ENCODE measurements at regions not wholly inside any gene's neighbourhood (a gene's known extent, or its start where the extent isn't known, plus 50 kb on each side); places are given as distances from the start of the nearest gene placed in this dataset.

DNA sequence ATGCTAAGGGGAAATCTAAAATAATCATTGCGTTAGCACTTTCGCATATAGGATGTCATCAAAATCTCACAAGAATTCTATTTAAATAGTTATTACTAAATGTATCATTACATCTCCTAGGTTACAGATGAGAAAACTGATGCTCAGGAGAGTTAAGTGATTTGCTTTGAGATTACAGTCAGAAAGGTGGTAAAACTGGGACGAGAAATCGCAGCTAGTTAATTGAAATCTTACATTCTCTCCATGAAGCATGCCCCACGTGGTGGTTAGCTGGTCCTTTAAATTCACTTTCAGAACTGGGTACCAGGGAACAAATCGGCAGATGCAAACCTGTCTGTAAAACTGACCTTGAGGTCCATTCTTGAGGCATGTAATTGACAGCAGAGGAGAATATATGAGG is 71.8 kb upstream of the PLEKHG7 start:
- DNase-seq (ENCODE audit: insufficient read length, low spot score, missing footprints) = no peak
- no peaks in the 10 kb centered on the region for H3K9me3 ChIP-seq (ENCODE audit: low read depth, low read length)
- H3K4me1 ChIP-seq (ENCODE audit: insufficient read depth, low read length) = peaks cover 18% of the 10 kb centered on the region
- H4K20me1 ChIP-seq (ENCODE audit: insufficient read depth, low read length) = no peaks in the 10 kb centered on the region
- H3K4me3 ChIP-seq (ENCODE audit: insufficient read depth, low read length) = no peak overlapping the region
- no peak overlapping the region for H3K27ac ChIP-seq (ENCODE audit: low read depth, low read length)
- H3K4me2 ChIP-seq (ENCODE audit: insufficient read depth, low read length) = no peak overlapping the region
- TF ChIP-seq, protein P1, sequence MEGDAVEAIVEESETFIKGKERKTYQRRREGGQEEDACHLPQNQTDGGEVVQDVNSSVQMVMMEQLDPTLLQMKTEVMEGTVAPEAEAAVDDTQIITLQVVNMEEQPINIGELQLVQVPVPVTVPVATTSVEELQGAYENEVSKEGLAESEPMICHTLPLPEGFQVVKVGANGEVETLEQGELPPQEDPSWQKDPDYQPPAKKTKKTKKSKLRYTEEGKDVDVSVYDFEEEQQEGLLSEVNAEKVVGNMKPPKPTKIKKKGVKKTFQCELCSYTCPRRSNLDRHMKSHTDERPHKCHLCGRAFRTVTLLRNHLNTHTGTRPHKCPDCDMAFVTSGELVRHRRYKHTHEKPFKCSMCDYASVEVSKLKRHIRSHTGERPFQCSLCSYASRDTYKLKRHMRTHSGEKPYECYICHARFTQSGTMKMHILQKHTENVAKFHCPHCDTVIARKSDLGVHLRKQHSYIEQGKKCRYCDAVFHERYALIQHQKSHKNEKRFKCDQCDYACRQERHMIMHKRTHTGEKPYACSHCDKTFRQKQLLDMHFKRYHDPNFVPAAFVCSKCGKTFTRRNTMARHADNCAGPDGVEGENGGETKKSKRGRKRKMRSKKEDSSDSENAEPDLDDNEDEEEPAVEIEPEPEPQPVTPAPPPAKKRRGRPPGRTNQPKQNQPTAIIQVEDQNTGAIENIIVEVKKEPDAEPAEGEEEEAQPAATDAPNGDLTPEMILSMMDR (IDR thresholded peaks at IDR 0.05; ENCODE audit: extremely low read depth, low read depth, low read length) = no peak
- no peak overlapping the region for H2AFZ ChIP-seq (ENCODE audit: low read length)
- no peaks in the 10 kb centered on the region for H3K79me2 ChIP-seq (ENCODE audit: insufficient read depth, low read length)
- no peaks in the 10 kb centered on the region for H3K27me3 ChIP-seq (ENCODE audit: insufficient read depth, low read length)
- H3K36me3 ChIP-seq (ENCODE audit: insufficient read depth, low read length) = no peaks in the 10 kb centered on the region

DNA sequence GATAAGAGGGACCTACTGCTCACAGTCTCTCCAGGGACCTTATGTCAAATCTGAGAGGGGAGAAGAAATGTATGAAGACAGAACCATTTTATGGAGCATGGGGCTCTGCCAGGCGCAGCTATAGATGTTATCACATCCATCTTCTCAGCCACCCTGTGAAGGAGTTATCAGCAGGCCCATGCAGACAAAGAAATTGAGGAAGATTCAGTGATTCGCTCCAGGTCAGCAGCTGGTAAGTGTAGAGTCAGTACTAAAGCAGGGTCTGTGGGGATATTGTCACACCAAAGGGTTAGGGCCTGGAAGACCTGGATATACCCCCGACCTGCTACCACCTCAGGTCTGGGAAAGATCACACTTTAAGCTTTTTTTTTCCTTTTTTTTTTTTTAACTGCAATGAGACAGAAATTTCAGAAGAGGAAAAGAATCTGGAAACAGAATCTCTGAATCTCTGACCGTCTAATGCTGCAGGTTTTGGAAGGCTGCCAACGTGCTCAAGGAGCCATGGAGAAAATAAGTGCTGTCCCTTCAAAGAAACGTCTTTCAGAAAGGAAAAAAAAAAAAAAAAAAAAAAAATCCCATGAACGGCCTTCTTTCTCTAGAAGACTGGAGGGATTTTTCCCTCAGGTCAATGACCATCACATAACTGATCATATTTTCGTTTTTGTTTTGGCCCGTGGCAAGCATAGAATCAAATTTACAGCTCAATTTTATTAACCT is 73.3 kb upstream of the PLEKHG7 start:
- no peak for DNase-seq (ENCODE audit: insufficient read length, low spot score, missing footprints)
- TF ChIP-seq, protein P1 (IDR thresholded peaks at IDR 0.05; ENCODE audit: extremely low read depth, low read depth, low read length) = no peak
- H3K36me3 ChIP-seq (ENCODE audit: insufficient read depth, low read length) = no peaks in the 10 kb centered on the region
- peak overlapping the region; percentile 15 for H2AFZ ChIP-seq (ENCODE audit: low read length)
- H4K20me1 ChIP-seq (ENCODE audit: insufficient read depth, low read length) = no peaks in the 10 kb centered on the region
- H3K9me3 ChIP-seq (ENCODE audit: low read depth, low read length) = no peaks in the 10 kb centered on the region
- no peak overlapping the region for H3K4me3 ChIP-seq (ENCODE audit: insufficient read depth, low read length)
- H3K4me1 ChIP-seq (ENCODE audit: insufficient read depth, low read length) = peaks cover 24% of the 10 kb centered on the region
- no peaks in the 10 kb centered on the region for H3K79me2 ChIP-seq (ENCODE audit: insufficient read depth, low read length)
- H3K4me2 ChIP-seq (ENCODE audit: insufficient read depth, low read length) = no peak overlapping the region
- H3K27ac ChIP-seq (ENCODE audit: low read depth, low read length) = no peak overlapping the region
- no peaks in the 10 kb centered on the region for H3K27me3 ChIP-seq (ENCODE audit: insufficient read depth, low read length)

DNA sequence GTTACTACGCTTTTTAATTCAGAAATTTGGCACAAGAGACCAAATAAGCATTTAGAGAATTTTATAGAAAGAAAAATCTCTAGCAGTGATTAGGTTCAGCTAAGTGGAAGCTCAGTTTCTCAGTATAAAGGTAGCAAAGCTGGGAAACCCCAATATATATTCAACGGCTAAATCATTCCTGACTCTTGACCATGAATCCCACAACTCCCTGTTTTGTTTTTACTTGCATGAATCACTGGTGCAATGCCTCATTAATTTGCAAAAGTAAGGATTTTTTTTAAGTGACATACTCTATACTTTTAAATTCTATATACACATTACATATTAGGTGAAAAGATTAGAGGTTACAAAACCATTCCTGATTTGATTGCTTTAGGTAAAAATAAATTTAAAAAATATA is 74.3 kb upstream of the PLEKHG7 start:
- no peak for DNase-seq (ENCODE audit: insufficient read length, low spot score, missing footprints)
- Histone ChIP-seq H3K4me1 (ENCODE audit: insufficient read depth, low read length) (peaks cover 34% of the 10 kb centered on the region), H3K9me3 (ENCODE audit: low read depth, low read length) (no peaks in the 10 kb centered on the region), H2AFZ (ENCODE audit: low read length) (no peak overlapping the region), H3K4me2 (ENCODE audit: insufficient read depth, low read length) (no peak overlapping the region), H3K79me2 (ENCODE audit: insufficient read depth, low read length) (no peaks in the 10 kb centered on the region), H3K4me3 (ENCODE audit: insufficient read depth, low read length) (no peak overlapping the region), H4K20me1 (ENCODE audit: insufficient read depth, low read length) (no peaks in the 10 kb centered on the region), H3K27me3 (ENCODE audit: insufficient read depth, low read length) (no peaks in the 10 kb centered on the region), H3K36me3 (ENCODE audit: insufficient read depth, low read length) (no peaks in the 10 kb centered on the region), H3K27ac (ENCODE audit: low read depth, low read length) (peak overlapping the region; percentile 25)
- TF ChIP-seq, protein P1 (IDR thresholded peaks at IDR 0.05; ENCODE audit: extremely low read depth, low read depth, low read length) = no peak

DNA sequence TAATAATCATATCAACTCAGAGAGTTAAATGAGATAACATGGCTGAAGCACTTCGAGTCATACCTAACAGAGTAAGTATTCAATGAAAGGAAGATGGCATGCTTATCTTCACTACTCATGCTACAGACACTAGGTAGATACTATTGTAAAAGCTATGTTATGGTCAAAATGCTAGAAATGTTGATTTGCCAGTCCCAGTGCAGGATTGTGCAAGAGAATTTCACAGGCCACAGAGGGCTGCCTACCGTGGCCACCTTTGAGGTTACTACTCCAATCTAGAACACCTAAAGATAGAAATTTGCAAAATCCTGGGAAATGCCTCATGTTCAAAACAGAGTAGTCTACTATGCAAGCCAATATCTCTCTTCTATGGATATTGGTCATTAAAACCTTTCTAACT is 75.3 kb upstream of the PLEKHG7 start:
- Histone ChIP-seq H4K20me1 (ENCODE audit: insufficient read depth, low read length) (no peaks in the 10 kb centered on the region), H3K9me3 (ENCODE audit: low read depth, low read length) (no peaks in the 10 kb centered on the region), H3K36me3 (ENCODE audit: insufficient read depth, low read length) (no peaks in the 10 kb centered on the region), H3K79me2 (ENCODE audit: insufficient read depth, low read length) (no peaks in the 10 kb centered on the region), H3K4me1 (ENCODE audit: insufficient read depth, low read length) (peaks cover 40% of the 10 kb centered on the region), H3K4me3 (ENCODE audit: insufficient read depth, low read length) (no peak overlapping the region), H3K4me2 (ENCODE audit: insufficient read depth, low read length) (no peak overlapping the region), H2AFZ (ENCODE audit: low read length) (no peak overlapping the region), H3K27me3 (ENCODE audit: insufficient read depth, low read length) (no peaks in the 10 kb centered on the region), H3K27ac (ENCODE audit: low read depth, low read length) (no peak overlapping the region)
- TF ChIP-seq, protein P1 (IDR thresholded peaks at IDR 0.05; ENCODE audit: extremely low read depth, low read depth, low read length) = no peak
- no peak for DNase-seq (ENCODE audit: insufficient read length, low spot score, missing footprints)

All from osteoblast (primary cell).